LNCaP clone FGC (cell line): ENCODE measurements at regions not wholly inside any gene's neighbourhood (a gene's known extent, or its start where the extent isn't known, plus 50 kb on each side); places are given as distances from the start of the nearest gene placed in this dataset.

Experiments
- DNase-seq: peaks from one replicate; pipeline ENCODE4 v3.0.0-alpha.2; 2011; ENCODE audit warnings: low read depth
- H3K4me3 ChIP-seq: 2 replicates; pipeline ENCODE4 v1.5.1; 2011; ENCODE audit warnings: mild to moderate bottlenecking, low read depth, low read length, control low read depth
- TF ChIP-seq, protein P1 (sequence below): IDR thresholded peaks from 2 replicates; pipeline ENCODE4 v1.5.1; 2012; ENCODE audit warnings: mild to moderate bottlenecking; ENCODE audit not compliant: control insufficient read depth, insufficient read depth; ENCODE audit errors: extremely low read depth

DNA sequence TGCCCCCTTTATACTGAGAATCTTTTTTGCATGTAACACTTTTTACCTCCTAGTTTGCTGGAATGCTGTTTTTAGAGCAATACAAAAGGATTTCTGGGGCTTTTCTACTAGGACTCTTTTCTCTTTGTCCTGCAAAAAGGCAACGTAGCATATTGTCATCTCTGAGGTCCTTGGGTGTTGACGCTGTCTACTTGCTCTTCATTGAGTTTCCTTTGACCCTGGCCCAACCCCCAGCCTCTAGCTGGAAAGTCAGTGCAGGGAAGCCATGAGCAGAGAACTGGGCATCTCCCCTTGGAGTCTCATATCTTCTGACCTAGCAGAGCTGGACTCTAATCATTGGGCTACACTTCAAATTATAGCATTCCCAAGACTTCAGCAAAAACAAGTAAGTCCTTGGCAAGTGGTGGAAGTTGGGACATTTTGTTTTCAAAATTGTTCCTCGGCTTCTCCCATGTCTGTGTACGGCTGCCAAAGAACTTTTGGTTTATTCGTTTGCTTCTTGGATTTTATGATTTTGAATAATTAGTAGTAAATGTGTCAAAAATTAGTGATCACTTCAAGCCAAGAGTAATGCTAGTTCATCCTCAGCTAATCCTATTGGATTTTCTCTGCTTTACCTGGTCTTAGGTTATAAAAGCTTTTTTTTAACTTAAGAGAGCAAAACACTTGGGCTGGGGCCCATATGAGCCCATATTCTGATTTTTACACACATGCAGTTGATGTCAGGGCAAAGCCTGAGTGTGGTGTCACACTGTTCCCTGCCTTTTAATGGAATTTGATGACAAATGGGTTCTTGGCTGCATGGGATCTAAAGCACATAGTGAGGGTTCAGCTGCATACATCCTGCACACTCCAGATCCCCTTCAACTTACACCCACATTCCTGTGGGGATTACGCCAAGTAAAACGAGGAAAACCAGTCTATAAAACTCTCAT, 419.5 kb upstream of the C2CD4B start:
- no peak overlapping the region for H3K4me3 ChIP-seq
- TF ChIP-seq, protein P1, sequence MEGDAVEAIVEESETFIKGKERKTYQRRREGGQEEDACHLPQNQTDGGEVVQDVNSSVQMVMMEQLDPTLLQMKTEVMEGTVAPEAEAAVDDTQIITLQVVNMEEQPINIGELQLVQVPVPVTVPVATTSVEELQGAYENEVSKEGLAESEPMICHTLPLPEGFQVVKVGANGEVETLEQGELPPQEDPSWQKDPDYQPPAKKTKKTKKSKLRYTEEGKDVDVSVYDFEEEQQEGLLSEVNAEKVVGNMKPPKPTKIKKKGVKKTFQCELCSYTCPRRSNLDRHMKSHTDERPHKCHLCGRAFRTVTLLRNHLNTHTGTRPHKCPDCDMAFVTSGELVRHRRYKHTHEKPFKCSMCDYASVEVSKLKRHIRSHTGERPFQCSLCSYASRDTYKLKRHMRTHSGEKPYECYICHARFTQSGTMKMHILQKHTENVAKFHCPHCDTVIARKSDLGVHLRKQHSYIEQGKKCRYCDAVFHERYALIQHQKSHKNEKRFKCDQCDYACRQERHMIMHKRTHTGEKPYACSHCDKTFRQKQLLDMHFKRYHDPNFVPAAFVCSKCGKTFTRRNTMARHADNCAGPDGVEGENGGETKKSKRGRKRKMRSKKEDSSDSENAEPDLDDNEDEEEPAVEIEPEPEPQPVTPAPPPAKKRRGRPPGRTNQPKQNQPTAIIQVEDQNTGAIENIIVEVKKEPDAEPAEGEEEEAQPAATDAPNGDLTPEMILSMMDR: no peak
- no peak for DNase-seq

DNA sequence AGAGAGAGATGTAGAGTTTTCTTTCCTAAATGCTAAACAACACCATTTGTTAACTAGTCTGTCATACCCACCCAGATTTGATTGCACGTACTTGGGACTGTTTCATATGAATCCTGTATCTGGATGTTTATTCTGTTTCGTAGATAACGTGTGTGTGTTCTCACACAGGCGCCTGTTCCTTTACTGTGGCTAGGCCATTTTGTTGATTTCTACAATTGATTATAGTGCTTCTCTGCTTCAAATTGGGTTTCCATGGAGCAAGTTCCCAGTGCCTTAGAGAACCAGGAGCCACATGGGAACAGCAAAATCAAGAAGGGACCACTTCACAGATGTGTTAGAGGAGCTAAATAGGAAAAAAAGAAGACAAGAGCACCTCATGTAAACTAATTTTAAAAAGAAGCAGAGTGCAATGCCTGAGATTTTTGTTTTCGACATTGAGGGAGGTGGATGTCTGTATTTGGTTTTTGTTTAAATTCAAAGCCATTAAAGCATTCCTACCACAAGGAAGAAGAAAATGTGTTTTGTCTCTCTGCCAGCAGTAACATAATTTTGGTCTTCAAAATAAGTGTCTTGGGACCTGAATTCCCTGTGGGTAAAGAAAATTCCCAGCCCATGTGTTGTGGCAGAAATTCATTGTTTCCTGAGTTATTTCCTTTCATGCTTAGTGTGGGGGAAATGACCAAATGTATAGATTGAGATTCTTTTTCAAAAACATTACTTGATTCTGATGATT, 424.0 kb upstream of the C2CD4B start:
- no peak overlapping the region for H3K4me3 ChIP-seq
- no peak for DNase-seq
- TF ChIP-seq, protein P1: no peak

DNA sequence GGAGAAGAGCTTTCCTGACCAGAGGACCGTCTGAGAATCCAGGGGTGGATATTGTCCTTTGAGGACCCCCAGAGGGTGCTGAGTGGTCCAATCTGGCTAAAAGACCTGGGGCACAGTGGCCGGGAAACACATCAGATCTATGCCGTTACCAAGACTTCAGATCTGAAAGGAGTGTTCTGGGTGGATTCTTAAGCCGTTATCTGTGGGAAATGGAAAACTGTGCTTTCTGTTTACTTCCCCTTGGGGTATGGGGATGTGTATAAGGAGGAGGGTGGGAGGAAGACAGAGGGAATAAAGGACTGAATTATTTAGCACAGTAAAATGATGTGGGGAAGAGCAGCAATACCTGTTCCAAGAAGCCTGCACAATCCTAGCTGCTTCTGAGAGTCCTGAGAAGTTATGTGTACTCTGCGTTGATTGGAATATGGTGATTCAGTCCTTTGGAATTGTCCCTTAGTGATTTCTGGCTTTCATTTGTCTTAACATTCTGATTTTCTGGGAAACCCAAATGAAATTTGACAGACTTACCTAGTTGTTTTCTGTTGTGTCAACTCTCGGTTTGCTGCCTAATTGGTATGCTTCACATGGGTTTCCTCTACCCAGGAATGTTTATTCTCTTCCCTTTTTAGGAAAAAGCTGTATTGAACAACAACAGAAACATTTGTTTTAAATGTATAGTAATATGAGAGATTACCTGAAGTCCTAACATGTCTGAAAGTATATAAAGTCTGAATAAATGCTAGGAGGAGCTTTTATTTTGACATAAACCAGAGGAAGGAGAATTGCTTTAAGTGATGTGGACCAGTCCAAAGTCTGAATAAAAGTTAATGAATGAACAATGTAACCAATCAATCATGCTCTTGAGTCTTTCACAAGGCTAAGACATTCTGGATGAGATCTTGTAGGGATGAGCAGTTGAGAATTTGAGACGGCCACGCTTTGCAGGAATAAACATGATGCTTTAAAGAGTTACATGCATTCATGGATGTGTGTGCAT, 427.1 kb upstream of the C2CD4B start:
- H3K4me3 ChIP-seq: no peak overlapping the region
- no peak for DNase-seq
- TF ChIP-seq, protein P1: no peak

DNA sequence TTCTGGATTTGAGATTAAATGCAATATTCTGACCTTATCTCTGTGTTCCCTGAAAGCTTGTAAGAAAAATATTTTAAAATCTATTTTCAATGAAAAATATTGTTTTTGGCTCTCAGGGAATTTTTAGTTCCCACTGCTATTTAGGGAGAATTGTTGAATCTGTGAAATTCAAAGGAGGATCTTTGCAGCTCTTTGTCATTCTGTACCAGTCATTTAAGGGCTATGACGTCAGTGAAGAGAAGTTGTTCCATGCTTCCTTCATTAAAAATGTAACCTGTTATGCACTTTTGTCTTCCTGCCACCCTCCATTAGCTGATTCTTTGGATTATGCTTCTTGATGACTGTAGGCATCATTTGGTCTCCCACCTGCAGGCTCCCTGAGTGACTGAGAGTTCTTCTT, 427.8 kb upstream of the C2CD4B start:
- no peak overlapping the region for H3K4me3 ChIP-seq
- TF ChIP-seq, protein P1: no peak
- DNase-seq: no peak

DNA sequence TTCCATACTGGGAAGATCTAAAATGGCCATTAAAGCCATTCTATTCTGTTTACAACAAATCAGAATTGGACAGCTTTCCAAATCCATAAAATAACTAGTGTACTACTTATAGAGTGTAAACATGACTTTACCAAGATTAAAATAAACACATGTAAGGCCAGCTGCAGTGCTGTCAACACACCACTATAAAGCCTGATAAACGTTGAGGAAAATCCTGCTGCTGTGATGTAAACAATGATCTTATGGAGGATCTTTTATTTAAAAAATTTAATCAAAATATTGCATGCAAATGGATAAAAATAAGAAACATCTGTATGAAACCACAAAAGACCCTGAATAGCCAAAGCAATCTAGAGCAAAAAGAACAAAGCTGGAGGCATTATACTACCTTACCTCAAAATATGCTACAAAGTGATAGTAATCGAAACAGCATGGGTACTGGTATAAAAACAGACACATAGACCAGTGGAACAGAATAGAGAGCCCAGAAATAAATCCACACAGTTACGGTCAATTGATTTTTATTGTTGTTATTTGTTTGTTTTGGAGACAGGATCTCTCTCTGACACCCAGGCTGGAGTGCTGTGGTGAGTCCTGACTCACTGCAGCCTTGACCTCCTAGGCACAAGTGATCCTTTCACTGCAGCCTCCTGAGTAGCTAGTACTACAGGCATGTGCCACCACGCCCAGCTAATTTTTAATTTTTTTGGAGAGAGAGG, 428.8 kb upstream of the C2CD4B start:
- peak; percentile 51 for DNase-seq
- TF ChIP-seq, protein P1: no peak
- no peak overlapping the region for H3K4me3 ChIP-seq

DNA sequence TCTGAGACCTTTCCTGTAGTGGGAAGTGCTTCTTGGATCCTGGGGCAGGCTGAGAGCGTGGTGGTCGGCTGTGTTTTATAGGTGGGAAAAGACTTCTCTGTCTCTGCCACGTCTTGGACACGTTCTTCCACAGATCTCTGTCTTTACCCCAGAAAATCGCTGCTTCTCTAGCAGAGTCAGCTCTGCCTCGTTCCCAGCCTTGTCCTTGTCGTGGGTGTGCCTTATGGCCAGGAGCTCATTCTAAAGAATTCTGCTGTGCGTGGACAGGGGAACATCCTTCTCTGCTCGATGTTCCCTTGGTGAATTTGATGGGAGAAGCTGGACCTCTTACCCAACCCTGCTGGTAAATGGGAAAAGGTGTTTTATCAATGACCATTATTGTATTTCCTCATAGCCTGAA, 433.1 kb upstream of the C2CD4B start:
- TF ChIP-seq, protein P1: no peak
- no peak for DNase-seq
- H3K4me3 ChIP-seq: no peak overlapping the region
